ENCODE measurements at regions not wholly inside any gene's neighbourhood (a gene's known extent, or its start where the extent isn't known, plus 50 kb on each side); places are given as distances from the start of the nearest gene placed in this dataset.

- H3K36me3 ChIP-seq (replicated peaks in 1 of 2): no peaks in the 10 kb centered on the region
- no peak overlapping the region for H3K4me3 ChIP-seq
- DNase-seq: no peak
- intact Hi-C loops (cut with DNase I): no loop called here
- TF ChIP-seq CTCF (IDR thresholded peaks at IDR 0.05): no peak
- no peak for TF ChIP-seq POLR2A (IDR thresholded peaks at IDR 0.05)
- WGBS, 4 donors: 77 to 85% (median 79%) methylated on average over 3 to 6 of the region's 6 CpGs
- no peak overlapping the region for H3K27ac ChIP-seq
- no peaks in the 10 kb centered on the region for H3K4me1 ChIP-seq (replicated peaks in 1 of 2)
- no peaks in the 10 kb centered on the region for H3K27me3 ChIP-seq
- H3K9me3 ChIP-seq (replicated peaks in 1 of 3): no peaks in the 10 kb centered on the region
Observed at GRCh38 chr19:28989739-28990138, 223.2 kb downstream of the UQCRFS1 start.

GRCh38 chr19:28988066-28988465, 224.9 kb downstream of the UQCRFS1 start:
- no peak overlapping the region for H3K4me3 ChIP-seq
- H3K4me1 ChIP-seq (replicated peaks in 1 of 2): no peaks in the 10 kb centered on the region
- no peak for DNase-seq
- H3K27ac ChIP-seq: no peak overlapping the region
- intact Hi-C loops (cut with DNase I): no loop called here
- no peaks in the 10 kb centered on the region for H3K9me3 ChIP-seq (replicated peaks in 1 of 3)
- TF ChIP-seq POLR2A (IDR thresholded peaks at IDR 0.05) (no peak), CTCF (IDR thresholded peaks at IDR 0.05) (no peak)
- no peaks in the 10 kb centered on the region for H3K36me3 ChIP-seq (replicated peaks in 1 of 2)
- no peaks in the 10 kb centered on the region for H3K27me3 ChIP-seq
- 93 to 98% (median 95%) methylated on average over 1 of the region's 1 CpG for WGBS, 4 donors

GRCh38 chr19:28987177-28987576, 225.8 kb downstream of the UQCRFS1 start:
- no peaks in the 10 kb centered on the region for H3K36me3 ChIP-seq (replicated peaks in 1 of 2)
- intact Hi-C loops (cut with DNase I): no loop called here
- H3K9me3 ChIP-seq (replicated peaks in 1 of 3): no peaks in the 10 kb centered on the region
- TF ChIP-seq POLR2A (IDR thresholded peaks at IDR 0.05) (no peak), CTCF (IDR thresholded peaks at IDR 0.05) (no peak)
- DNase-seq: no peak
- H3K27ac ChIP-seq: no peak overlapping the region
- 81 to 84% (median 82%) methylated on average over 6 of the region's 6 CpGs for WGBS, 4 donors
- no peaks in the 10 kb centered on the region for H3K4me1 ChIP-seq (replicated peaks in 1 of 2)
- H3K27me3 ChIP-seq: no peaks in the 10 kb centered on the region
- H3K4me3 ChIP-seq: no peak overlapping the region

GRCh38 chr19:28985201-28985600, 227.8 kb downstream of the UQCRFS1 start:
- DNase-seq: no peak
- WGBS, 4 donors: 63 to 75% (median 69%) methylated on average over 5 to 8 of the region's 8 CpGs
- H3K27ac ChIP-seq: no peak overlapping the region
- no peaks in the 10 kb centered on the region for H3K36me3 ChIP-seq (replicated peaks in 1 of 2)
- intact Hi-C loops (cut with DNase I): no loop called here
- no peaks in the 10 kb centered on the region for H3K4me1 ChIP-seq (replicated peaks in 1 of 2)
- H3K9me3 ChIP-seq (replicated peaks in 1 of 3): no peaks in the 10 kb centered on the region
- TF ChIP-seq CTCF (IDR thresholded peaks at IDR 0.05) (no peak), POLR2A (IDR thresholded peaks at IDR 0.05) (no peak)
- H3K4me3 ChIP-seq: no peak overlapping the region
- no peaks in the 10 kb centered on the region for H3K27me3 ChIP-seq
